A673 (cell line): ENCODE measurements at regions not wholly inside any gene's neighbourhood (a gene's known extent, or its start where the extent isn't known, plus 50 kb on each side); places are given as distances from the start of the nearest gene placed in this dataset.

Source experiments
- CTCF ChIP-seq: fragments of 300-800, 200-600 bp; sonication (generic); conservative IDR thresholded peaks from 2 replicates; pipeline ENCODE4 v1.5.1; 2017; ENCODE audit warnings: low read depth, mild to moderate bottlenecking, antibody characterized with exemption, low read length, moderate library complexity, mixed read lengths
- EZH2 ChIP-seq: fragments of 200-600 bp; sonication (generic); IDR thresholded peaks from 2 replicates; pipeline ENCODE4 v1.6.1; 2017; ENCODE audit warnings: borderline replicate concordance, low read depth, mild to moderate bottlenecking, mixed read lengths, antibody characterized with exemption, low read length; ENCODE audit not compliant: poor library complexity, severe bottlenecking

GRCh38 chr4:92136434-92136833 lies 167.3 kb upstream of the GRID2 start:
- TF ChIP-seq CTCF (no peak), EZH2 (no peak)
